PFSK-1 (cell line): ENCODE measurements at regions not wholly inside any gene's neighbourhood (a gene's known extent, or its start where the extent isn't known, plus 50 kb on each side); places are given as distances from the start of the nearest gene placed in this dataset.

ENCODE experiments used
- POLR2AphosphoS5 ChIP-seq: IDR thresholded peaks from 2 replicates; pipeline ENCODE4 v1.6.1; 2012; ENCODE audit warnings: low read depth, mild to moderate bottlenecking, control low read depth, low read length, moderate library complexity
- REST ChIP-seq, 2 experiments: IDR thresholded peaks; 2 replicates each; pipeline versions ENCODE4 v1.6.1 to v1.8.0; 2011 to 2012; ENCODE audit warnings: low read depth in 2 of 2, low read length in 2 of 2, control low read depth in 1 of 2, inconsistent platforms in 1 of 2, mild to moderate bottlenecking in 1 of 2, moderate library complexity in 1 of 2; ENCODE audit not compliant: insufficient read depth in 1 of 2

- no peak for TF ChIP-seq POLR2AphosphoS5
- no peak for TF ChIP-seq REST (IDR thresholded peaks at IDR 0.05; ENCODE audit: insufficient read depth in 1 of 2, low read depth in 2 of 2, low read length in 2 of 2)
Measured at GRCh38 chr2:9770308-9771100, 72.8 kb upstream of the TAF1B start.
